Fibroblast of lung (primary cell): ENCODE measurements at regions not wholly inside any gene's neighbourhood (a gene's known extent, or its start where the extent isn't known, plus 50 kb on each side); places are given as distances from the start of the nearest gene placed in this dataset.

ENCODE experiments used
- DNase-seq, 2 donors: peaks; one replicate each; pipeline versions ENCODE4 v3.0.0 to v3.0.0-alpha.2; 2010; ENCODE audit warnings: low read depth in 2 of 2
- H2AFZ ChIP-seq: 2 replicates; pipeline ENCODE4 v1.5.1; 2012; ENCODE audit warnings: low read length, control low read depth, inconsistent platforms
- H3K27ac ChIP-seq: 2 replicates; pipeline ENCODE4 v1.5.1; 2011; ENCODE audit warnings: low read length, control low read depth; ENCODE audit not compliant: insufficient read depth
- H3K27me3 ChIP-seq: 2 replicates; pipeline ENCODE4 v1.5.1; 2011; ENCODE audit warnings: mild to moderate bottlenecking, low read length; ENCODE audit not compliant: control insufficient read depth, insufficient read depth
- H3K36me3 ChIP-seq: 2 replicates; pipeline ENCODE4 v1.5.1; 2011; ENCODE audit warnings: low read length; ENCODE audit not compliant: control insufficient read depth, insufficient read depth
- H3K4me1 ChIP-seq: 2 replicates; pipeline ENCODE4 v1.5.1; 2011; ENCODE audit warnings: low read length; ENCODE audit not compliant: control insufficient read depth, insufficient read depth; ENCODE audit errors: extremely low read depth
- H3K4me2 ChIP-seq: 2 replicates; pipeline ENCODE4 v1.5.1; 2011; ENCODE audit warnings: low read length, control low read depth; ENCODE audit not compliant: insufficient read depth; ENCODE audit errors: extremely low read depth
- H3K4me3 ChIP-seq, 4 experiments: fragments of 200-600 bp in 1 of 4; sonication (generic) in 1 of 4; replicated peaks in 1 of 4; 2 replicates each; pipeline ENCODE4 v1.5.1; 2011 to 2016; ENCODE audit warnings: low read length in 4 of 4, low read depth in 3 of 4, mild to moderate bottlenecking in 3 of 4, control low read depth in 2 of 4, inconsistent platforms in 1 of 4, mixed read lengths in 1 of 4; ENCODE audit not compliant: insufficient read depth in 1 of 4; ENCODE audit errors: control extremely low read depth in 1 of 4
- H3K79me2 ChIP-seq: 2 replicates; pipeline ENCODE4 v1.5.1; 2012; ENCODE audit warnings: mild to moderate bottlenecking, low read length, inconsistent platforms; ENCODE audit not compliant: control insufficient read depth, insufficient read depth
- H3K9ac ChIP-seq: 2 replicates; pipeline ENCODE4 v1.5.1; 2011; ENCODE audit warnings: mild to moderate bottlenecking, low read length, control low read depth; ENCODE audit not compliant: insufficient read depth
- H3K9me3 ChIP-seq: 2 replicates; pipeline ENCODE4 v1.5.1; 2012; ENCODE audit warnings: low read depth, low read length; ENCODE audit not compliant: control insufficient read depth, insufficient read depth
- H4K20me1 ChIP-seq: 2 replicates; pipeline ENCODE4 v1.5.1; 2011; ENCODE audit warnings: low read length; ENCODE audit not compliant: control insufficient read depth, insufficient read depth; ENCODE audit errors: extremely low read depth
- CTCF ChIP-seq, 2 donors: IDR thresholded peaks in 1 of 2; conservative IDR thresholded peaks in 1 of 2; 1 replicate in 1 of 2; 2 replicates in 1 of 2; pipeline ENCODE4 v1.5.1; 2011 to 2012; ENCODE audit warnings: low read length in 2 of 2, control low read depth in 1 of 2, inconsistent platforms in 1 of 2, low read depth in 1 of 2, mild to moderate bottlenecking in 1 of 2
- EZH2 ChIP-seq: IDR thresholded peaks from 2 replicates; pipeline ENCODE4 v1.5.1; 2012; ENCODE audit warnings: low read length, control low read depth, mild to moderate bottlenecking; ENCODE audit errors: missing control alignments

GRCh38 chr6:166008441-166009369 is 158.9 kb downstream of the TBXT start:
- Histone ChIP-seq H3K36me3 (no peaks in the 10 kb centered on the region), H3K4me1 (peaks cover 3% of the 10 kb centered on the region), H3K4me3 (peak overlapping the region; percentile 35 to 58 (median 52)), H3K4me2 (peak overlapping the region; percentile 89), H4K20me1 (no peaks in the 10 kb centered on the region), H2AFZ (peak overlapping the region; percentile 50), H3K9me3 (no peaks in the 10 kb centered on the region), H3K27me3 (no peaks in the 10 kb centered on the region), H3K9ac (peak overlapping the region; percentile 48), H3K27ac (no peak overlapping the region), H3K79me2 (no peaks in the 10 kb centered on the region)
- DNase-seq: peak; percentile 71 to 77
- TF ChIP-seq EZH2 (peak; percentile 67), CTCF (conservative IDR thresholded peaks at IDR 0.05 in 1 of 2, IDR thresholded peaks at IDR 0.05 in 1 of 2; ENCODE audit: low read depth in 1 of 2, low read length in 2 of 2) (no peak)

GRCh38 chr6:166007349-166008263 is 160.0 kb downstream of the TBXT start:
- H3K9me3 ChIP-seq: no peaks in the 10 kb centered on the region
- no peaks in the 10 kb centered on the region for H4K20me1 ChIP-seq
- no peak overlapping the region for H3K27ac ChIP-seq
- no peak for TF ChIP-seq EZH2
- TF ChIP-seq CTCF (conservative IDR thresholded peaks at IDR 0.05 in 1 of 2, IDR thresholded peaks at IDR 0.05 in 1 of 2; ENCODE audit: low read depth in 1 of 2, low read length in 2 of 2): no peak
- peaks cover 3% of the 10 kb centered on the region for H3K4me1 ChIP-seq
- peak overlapping the region; percentile 38 for H3K4me2 ChIP-seq
- no peak overlapping the region for H2AFZ ChIP-seq
- H3K79me2 ChIP-seq: no peaks in the 10 kb centered on the region
- H3K4me3 ChIP-seq: peak overlapping the region in 2 of 4 experiments; percentile 46 to 51
- H3K27me3 ChIP-seq: no peaks in the 10 kb centered on the region
- peak; percentile 80 to 87 for DNase-seq
- no peak overlapping the region for H3K9ac ChIP-seq
- no peaks in the 10 kb centered on the region for H3K36me3 ChIP-seq

- Histone ChIP-seq H3K9ac (no peak overlapping the region), H3K4me1 (peaks cover 3% of the 10 kb centered on the region), H3K4me2 (peak overlapping the region; percentile 66), H3K4me3 (peak overlapping the region in 1 of 4 experiments; percentile 62), H3K27ac (no peak overlapping the region), H3K36me3 (no peaks in the 10 kb centered on the region), H4K20me1 (no peaks in the 10 kb centered on the region), H2AFZ (no peak overlapping the region), H3K79me2 (no peaks in the 10 kb centered on the region), H3K9me3 (no peaks in the 10 kb centered on the region), H3K27me3 (no peaks in the 10 kb centered on the region)
- no peak for TF ChIP-seq CTCF (conservative IDR thresholded peaks at IDR 0.05 in 1 of 2, IDR thresholded peaks at IDR 0.05 in 1 of 2; ENCODE audit: low read depth in 1 of 2, low read length in 2 of 2)
- TF ChIP-seq EZH2: no peak
- no peak for DNase-seq
Observed at GRCh38 chr6:166006900-166007301, 160.8 kb downstream of the TBXT start.
